HG03565 (cell line): ENCODE measurements at regions not wholly inside any gene's neighbourhood (a gene's known extent, or its start where the extent isn't known, plus 50 kb on each side); places are given as distances from the start of the nearest gene placed in this dataset.
"Not testable (repeated sequence)": the region's sequence is repeated elsewhere in the genome, so short reads cannot be mapped to it uniquely, and the experiment has no call there.

ENCODE experiments used
- ATAC-seq: cut with Tn5 transposase; IDR thresholded peaks from one replicate; pipeline ENCODE4 v1.9.1; 2021; ENCODE audit warnings: mild to moderate bottlenecking, moderate library complexity; ENCODE audit not compliant: unreplicated experiment

- ATAC-seq, result no peak
These were observed 239.3 kb upstream of the C2CD4B start for GRCh38 chr15:62404194-62404985.

- ATAC-seq, result no peak
These were observed 241.3 kb upstream of the C2CD4B start for GRCh38 chr15:62406305-62406891.

- no peak for ATAC-seq
These were observed 242.1 kb upstream of the C2CD4B start for GRCh38 chr15:62407216-62407615.

- no peak for ATAC-seq
These were observed 242.9 kb upstream of the C2CD4B start for GRCh38 chr15:62407962-62408361.

- ATAC-seq, result no peak
These were observed 244.4 kb upstream of the C2CD4B start for GRCh38 chr15:62409466-62409865.

GRCh38 chr15:62412686-62413085, 247.6 kb upstream of the C2CD4B start:
- ATAC-seq, result no peak

GRCh38 chr15:62413153-62413552, 248.1 kb upstream of the C2CD4B start:
- no peak for ATAC-seq

- no peak for ATAC-seq
These were observed 248.7 kb upstream of the C2CD4B start for GRCh38 chr15:62413786-62414185.

GRCh38 chr15:62415498-62415897, 250.4 kb upstream of the C2CD4B start:
- no peak for ATAC-seq

GRCh38 chr15:62416526-62416925, 251.4 kb upstream of the C2CD4B start:
- no peak for ATAC-seq

- no peak for ATAC-seq
These were observed 252.4 kb upstream of the C2CD4B start for GRCh38 chr15:62417439-62417838.

- not testable (repeated sequence) for ATAC-seq
These were observed 253.4 kb upstream of the C2CD4B start for GRCh38 chr15:62418496-62418895.

GRCh38 chr15:62419192-62419591, 254.1 kb upstream of the C2CD4B start:
- no peak for ATAC-seq

GRCh38 chr15:62420371-62420770, 255.3 kb upstream of the C2CD4B start:
- ATAC-seq, result not testable (repeated sequence)

GRCh38 chr15:62421289-62421688, 256.2 kb upstream of the C2CD4B start:
- no peak for ATAC-seq

- no peak for ATAC-seq
These were observed 261.4 kb upstream of the C2CD4B start for GRCh38 chr15:62426387-62426956.

GRCh38 chr15:62428259-62428658, 263.2 kb upstream of the C2CD4B start:
- ATAC-seq, result no peak

GRCh38 chr15:62428851-62429598, 263.9 kb upstream of the C2CD4B start:
- no peak for ATAC-seq

- ATAC-seq, result no peak
These were observed 265.0 kb upstream of the C2CD4B start for GRCh38 chr15:62430056-62430455.

GRCh38 chr15:62430552-62430951, 265.5 kb upstream of the C2CD4B start:
- no peak for ATAC-seq

- ATAC-seq, result no peak
These were observed 266.1 kb upstream of the C2CD4B start for GRCh38 chr15:62431008-62431797.
